NCI-H1105 (cell line): ENCODE measurements at regions not wholly inside any gene's neighbourhood (a gene's known extent, or its start where the extent isn't known, plus 50 kb on each side); places are given as distances from the start of the nearest gene placed in this dataset.

ENCODE experiments used
- DNase-seq: peaks from one replicate; lab custom pipeline; 2025; lab: John Stamatoyannopoulos, UW

- DNase-seq = no peak
Observed at GRCh38 chr7:81366546-81366945, 403.3 kb downstream of the HGF start.

- DNase-seq = no peak
Observed at GRCh38 chr7:81361769-81362312, 408.0 kb downstream of the HGF start.

GRCh38 chr7:81355911-81356310 lies 413.9 kb downstream of the HGF start:
- no peak for DNase-seq

- no peak for DNase-seq
Observed at GRCh38 chr7:81349044-81349443, 420.8 kb downstream of the HGF start.

GRCh38 chr7:81339946-81340345 lies 421.1 kb upstream of the SEMA3C start:
- no peak for DNase-seq

GRCh38 chr7:81333536-81333935 lies 414.7 kb upstream of the SEMA3C start:
- no peak for DNase-seq

- no peak for DNase-seq
Observed at GRCh38 chr7:81333004-81333403, 414.2 kb upstream of the SEMA3C start.

GRCh38 chr7:81331061-81332018 lies 412.5 kb upstream of the SEMA3C start:
- DNase-seq = no peak

- DNase-seq = no peak
Observed at GRCh38 chr7:81330108-81330507, 411.3 kb upstream of the SEMA3C start.

- DNase-seq = no peak
Observed at GRCh38 chr7:81327468-81328266, 408.8 kb upstream of the SEMA3C start.

GRCh38 chr7:81321949-81322348 lies 403.1 kb upstream of the SEMA3C start:
- no peak for DNase-seq

- DNase-seq = no peak
Observed at GRCh38 chr7:81317741-81318140, 398.9 kb upstream of the SEMA3C start.

GRCh38 chr7:81308643-81309322 lies 389.9 kb upstream of the SEMA3C start:
- DNase-seq = no peak

GRCh38 chr7:81301815-81302214 lies 383.0 kb upstream of the SEMA3C start:
- no peak for DNase-seq

- no peak for DNase-seq
Observed at GRCh38 chr7:81300753-81301152, 381.9 kb upstream of the SEMA3C start.

GRCh38 chr7:81299711-81300110 lies 380.9 kb upstream of the SEMA3C start:
- DNase-seq = no peak

GRCh38 chr7:81298951-81299666 lies 380.3 kb upstream of the SEMA3C start:
- DNase-seq = no peak

- no peak for DNase-seq
Observed at GRCh38 chr7:81297317-81297716, 378.5 kb upstream of the SEMA3C start.

GRCh38 chr7:81296726-81297125 lies 377.9 kb upstream of the SEMA3C start:
- DNase-seq = no peak

GRCh38 chr7:81294897-81295515 lies 376.2 kb upstream of the SEMA3C start:
- DNase-seq = no peak

- DNase-seq = no peak
Observed at GRCh38 chr7:81293806-81294205, 375.0 kb upstream of the SEMA3C start.
